GM10266 (cell line): ENCODE measurements at regions not wholly inside any gene's neighbourhood (a gene's known extent, or its start where the extent isn't known, plus 50 kb on each side); places are given as distances from the start of the nearest gene placed in this dataset.
"Not testable (repeated sequence)": the region's sequence is repeated elsewhere in the genome, so short reads cannot be mapped to it uniquely, and the experiment has no call there.

Source experiments
- DNase-seq: peaks from one replicate; pipeline ENCODE4 v3.0.0; 2012; ENCODE audit errors: extremely low spot score
- TF ChIP-seq, protein P1 (sequence below): IDR thresholded peaks from 2 replicates; pipeline ENCODE4 v1.5.1; 2012; ENCODE audit warnings: mild to moderate bottlenecking, low read depth; ENCODE audit not compliant: control insufficient read depth, insufficient read depth; ENCODE audit errors: missing control alignments

DNA sequence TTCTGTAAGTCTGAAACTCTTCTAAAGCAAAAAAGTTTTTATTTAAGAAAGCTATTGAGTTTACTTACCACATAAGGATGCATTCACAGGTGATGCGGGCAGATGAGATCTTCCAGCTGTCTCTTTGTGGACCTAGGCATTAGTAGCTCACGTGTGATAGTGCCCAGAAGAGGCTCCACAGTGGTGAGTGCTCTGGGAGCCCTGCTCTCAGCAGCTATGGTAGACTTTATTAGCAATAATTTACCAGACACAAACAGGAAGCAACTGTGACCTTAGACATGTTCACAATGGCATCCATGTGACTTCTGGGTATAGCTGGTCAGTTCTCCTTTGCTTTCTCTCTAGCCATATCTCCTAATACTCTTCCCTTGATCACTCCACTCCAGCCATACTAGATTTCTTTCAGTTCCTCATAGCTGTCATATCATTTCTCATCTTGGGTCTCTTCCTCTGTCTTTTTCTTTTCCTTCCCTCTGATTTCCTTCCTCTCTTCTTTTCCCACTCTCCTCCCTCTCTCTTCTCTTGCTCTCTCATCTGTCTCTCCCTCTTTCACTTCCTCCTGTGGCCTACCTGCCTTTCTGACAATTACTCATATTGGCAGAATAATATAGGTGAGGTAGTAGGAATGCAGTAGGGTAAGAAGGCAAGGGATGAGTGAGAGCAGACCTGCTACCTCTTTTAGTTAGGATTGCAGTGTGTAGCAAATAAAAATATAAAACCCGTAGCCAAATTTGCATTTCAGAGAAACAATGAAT, 75.2 kb upstream of the SCAF11 start:
- TF ChIP-seq, protein P1, sequence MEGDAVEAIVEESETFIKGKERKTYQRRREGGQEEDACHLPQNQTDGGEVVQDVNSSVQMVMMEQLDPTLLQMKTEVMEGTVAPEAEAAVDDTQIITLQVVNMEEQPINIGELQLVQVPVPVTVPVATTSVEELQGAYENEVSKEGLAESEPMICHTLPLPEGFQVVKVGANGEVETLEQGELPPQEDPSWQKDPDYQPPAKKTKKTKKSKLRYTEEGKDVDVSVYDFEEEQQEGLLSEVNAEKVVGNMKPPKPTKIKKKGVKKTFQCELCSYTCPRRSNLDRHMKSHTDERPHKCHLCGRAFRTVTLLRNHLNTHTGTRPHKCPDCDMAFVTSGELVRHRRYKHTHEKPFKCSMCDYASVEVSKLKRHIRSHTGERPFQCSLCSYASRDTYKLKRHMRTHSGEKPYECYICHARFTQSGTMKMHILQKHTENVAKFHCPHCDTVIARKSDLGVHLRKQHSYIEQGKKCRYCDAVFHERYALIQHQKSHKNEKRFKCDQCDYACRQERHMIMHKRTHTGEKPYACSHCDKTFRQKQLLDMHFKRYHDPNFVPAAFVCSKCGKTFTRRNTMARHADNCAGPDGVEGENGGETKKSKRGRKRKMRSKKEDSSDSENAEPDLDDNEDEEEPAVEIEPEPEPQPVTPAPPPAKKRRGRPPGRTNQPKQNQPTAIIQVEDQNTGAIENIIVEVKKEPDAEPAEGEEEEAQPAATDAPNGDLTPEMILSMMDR = no peak
- no peak for DNase-seq

DNA sequence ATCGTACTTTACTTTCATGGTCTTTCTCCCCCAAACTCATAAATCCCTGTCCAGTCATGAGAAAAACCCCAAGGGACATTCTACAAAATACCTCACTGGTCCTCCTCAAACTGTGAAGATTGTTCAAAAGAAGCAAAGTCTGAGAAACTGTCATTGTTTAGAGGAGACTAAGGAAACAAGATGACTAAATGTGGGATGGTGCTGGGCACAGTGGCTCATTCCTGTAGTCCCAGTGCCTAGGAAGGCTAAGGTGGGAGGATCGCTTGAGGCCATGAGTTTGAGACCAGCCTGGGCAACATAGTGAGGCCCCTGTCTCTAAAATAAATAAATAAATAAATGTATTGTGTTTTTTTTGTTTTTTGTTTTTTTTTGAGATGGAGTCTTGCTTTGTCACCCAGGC, 74.2 kb upstream of the SCAF11 start:
- DNase-seq = no peak
- TF ChIP-seq, protein P1 = no peak

DNA sequence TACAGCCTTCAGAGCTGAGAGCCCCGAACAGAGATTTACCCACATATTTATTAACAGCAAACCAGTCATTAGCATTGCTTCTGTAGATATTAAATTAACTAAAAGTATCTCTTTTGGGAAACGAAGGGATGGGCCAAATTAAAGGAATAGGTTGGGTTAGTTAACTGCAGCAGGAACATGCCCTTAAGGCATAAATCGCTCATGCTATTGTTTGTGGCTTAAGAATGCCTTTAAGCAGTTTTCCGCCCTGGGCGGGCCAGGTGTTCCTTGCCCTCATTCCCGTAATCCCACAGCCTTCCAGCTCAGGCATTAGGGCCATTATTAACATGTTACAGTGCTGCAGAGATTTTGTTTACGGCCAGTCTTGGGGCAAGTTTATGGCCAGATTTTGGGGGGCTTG, 68.3 kb upstream of the SCAF11 start:
- not testable (repeated sequence) for DNase-seq

DNA sequence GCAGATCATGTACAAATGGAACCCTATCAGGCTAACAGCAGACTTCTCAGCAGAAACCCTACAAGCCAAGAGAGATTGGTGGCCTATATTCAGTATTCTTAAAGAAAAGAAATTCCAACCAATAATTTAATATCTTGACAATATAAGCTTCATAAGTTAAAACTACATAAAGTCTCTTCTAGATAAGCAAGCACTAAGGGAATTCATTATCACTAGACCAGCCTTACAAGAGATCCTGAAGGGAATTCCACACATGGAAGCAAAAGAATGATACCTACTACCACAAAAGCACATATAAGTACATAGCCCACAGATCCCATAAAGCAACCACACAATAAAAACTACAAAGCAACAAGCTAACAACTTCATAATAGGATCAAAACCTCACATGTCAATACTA, 60.4 kb upstream of the SCAF11 start:
- no peak for DNase-seq
- TF ChIP-seq, protein P1 = no peak

DNA sequence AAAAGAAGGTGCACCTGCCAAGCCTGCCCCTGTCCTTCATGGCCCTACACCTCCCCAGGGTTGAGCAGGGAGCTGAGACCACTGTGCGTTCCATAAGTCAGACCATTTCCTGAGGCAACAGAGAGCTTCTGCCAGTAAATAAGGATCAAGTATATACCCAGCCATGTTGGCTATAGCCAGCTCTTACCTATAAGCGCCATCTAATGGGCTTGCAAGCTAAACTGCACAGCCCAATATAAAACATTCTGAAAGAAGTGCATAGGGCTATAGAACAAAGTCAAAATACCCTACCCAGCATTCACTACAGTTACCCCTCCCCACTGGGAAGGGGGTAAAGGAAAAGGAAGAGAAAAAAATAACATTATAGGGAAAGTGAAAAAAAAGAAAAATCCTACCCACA, 59.3 kb upstream of the SCAF11 start:
- TF ChIP-seq, protein P1 = no peak

DNA sequence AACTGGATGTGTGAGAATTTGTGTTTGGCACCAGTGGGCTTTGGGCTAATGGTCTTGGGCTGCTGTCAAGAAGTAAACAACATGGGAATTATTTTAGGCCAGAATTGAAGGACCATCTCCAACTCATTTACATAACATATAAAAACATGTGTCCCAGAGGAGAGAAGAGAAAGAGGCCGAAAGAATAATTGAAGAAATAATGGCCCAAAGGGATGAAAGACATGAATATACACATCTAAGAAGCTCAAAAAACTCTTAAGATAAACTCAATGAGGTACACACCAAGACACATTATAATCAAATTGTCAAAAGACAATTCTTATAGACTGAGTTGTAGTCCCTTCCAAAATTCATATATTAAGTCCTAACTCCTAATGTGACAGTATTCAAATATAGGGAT, 56.1 kb upstream of the SCAF11 start:
- DNase-seq = no peak

More for the DNA sequence above, 59.3 kb upstream of the SCAF11 start:
- DNase-seq = no peak

DNA sequence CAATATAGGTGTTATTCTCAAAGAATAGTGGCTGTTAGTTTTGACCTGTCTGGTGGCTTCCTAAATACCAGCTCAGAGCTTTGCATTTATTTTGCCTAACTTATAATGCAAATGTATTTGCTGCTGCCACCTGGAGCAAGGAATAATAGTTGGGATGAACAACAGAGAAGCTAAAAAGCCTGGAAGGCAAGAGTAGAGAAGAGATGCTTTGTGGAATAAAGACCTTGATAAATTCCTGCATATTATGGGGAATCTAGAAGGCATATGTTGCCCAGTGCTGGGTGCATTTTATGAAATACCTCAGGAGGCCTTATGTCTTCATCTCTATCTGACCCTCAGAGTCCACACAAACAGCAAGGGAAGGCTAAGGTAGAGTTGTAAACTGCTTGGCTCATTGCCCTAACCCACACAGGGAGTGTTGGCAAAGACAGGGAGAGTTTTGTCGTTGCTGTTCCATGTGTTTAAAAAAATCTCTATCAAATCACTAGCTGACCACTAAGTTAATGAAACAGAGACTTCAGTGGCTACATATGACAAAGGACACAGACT, 53.7 kb upstream of the SCAF11 start:
- TF ChIP-seq, protein P1 = no peak
- no peak for DNase-seq

More for the DNA sequence above, 56.1 kb upstream of the SCAF11 start:
- TF ChIP-seq, protein P1 = no peak
